Testis (tissue), 2 donors: ENCODE measurements at regions not wholly inside any gene's neighbourhood (a gene's known extent, or its start where the extent isn't known, plus 50 kb on each side); places are given as distances from the start of the nearest gene placed in this dataset.
"Not testable (repeated sequence)": the region's sequence is repeated elsewhere in the genome, so short reads cannot be mapped to it uniquely, and the experiment has no call there.

Source experiments
- DNase-seq: peaks from one replicate; pipeline ENCODE4 v3.0.0-alpha.2; 2019
- H3K27ac ChIP-seq, 2 donors: fragments of 200-600 bp; sonication (generic); one replicate each; pipeline ENCODE4 v1.5.1; 2019
- H3K27me3 ChIP-seq: fragments of 200-600 bp; sonication (generic); one replicate; pipeline ENCODE4 v1.5.1; 2019
- H3K36me3 ChIP-seq: fragments of 200-600 bp; sonication (generic); one replicate; pipeline ENCODE4 v1.5.1; 2017; ENCODE audit warnings: low read depth; ENCODE audit errors: missing control alignments
- H3K4me1 ChIP-seq: fragments of 200-600 bp; sonication (generic); one replicate; pipeline ENCODE4 v1.5.1; 2019
- H3K4me3 ChIP-seq, 2 donors: fragments of 200-600 bp; sonication (generic); one replicate each; pipeline ENCODE4 v1.5.1; 2017 to 2019
- H3K9me3 ChIP-seq: fragments of 200-600 bp; sonication (generic); one replicate; pipeline ENCODE4 v1.5.1; 2017
- POLR2A ChIP-seq: fragments of 450-650 bp; IDR thresholded peaks from one replicate; pipeline ENCODE4 v1.6.1; 2017; ENCODE audit warnings: antibody characterized with exemption, mild to moderate bottlenecking, moderate library complexity
- WGBS, 2 donors: methylation state at CpG; one replicate each; pipeline ENCODE4 v1.1.5; 2018; 5-methylcytosine and 5-hydroxymethylcytosine counted together
- intact Hi-C: fragments of 100-400 bp; cut with DNase I; formaldehyde crosslinking; loops from one replicate; pipeline ENCODE4 v1.15.1; 2023; ENCODE audit warnings: low total_unique reads
- TF ChIP-seq, protein P1 (sequence below), 3 experiments: fragments of 450-650 bp in 2 of 3; fragments of 200-600 bp in 1 of 3; sonication (generic) in 1 of 3; IDR thresholded peaks; one replicate each; pipeline ENCODE4 v1.5.1; 2016 to 2019; ENCODE audit warnings: antibody characterized with exemption in 3 of 3, mild to moderate bottlenecking in 2 of 3, moderate library complexity in 1 of 3

DNA sequence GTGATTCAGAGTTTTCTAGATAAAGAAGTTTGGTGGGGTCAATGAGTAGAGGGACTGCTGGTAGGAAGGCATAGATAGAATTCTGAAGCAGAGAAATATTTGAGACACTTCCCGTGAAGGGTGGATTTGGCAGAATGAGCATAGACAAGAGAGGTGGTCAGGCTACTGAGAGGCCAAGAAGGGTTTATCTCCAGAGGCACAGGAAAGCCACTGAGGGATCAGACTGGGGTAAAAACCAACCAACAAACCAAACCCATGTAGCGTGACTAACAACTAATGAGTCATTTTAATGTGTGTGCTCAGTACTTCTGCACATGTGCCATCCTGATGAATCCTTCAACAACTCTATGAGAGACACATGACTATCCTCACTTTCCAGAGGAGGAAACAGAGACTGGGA, 60.0 kb upstream of the SERP2 start:
- Histone ChIP-seq H3K4me1 (no peaks in the 10 kb centered on the region), H3K4me3 (no peak overlapping the region), H3K27ac (no peak overlapping the region), H3K9me3 (no peaks in the 10 kb centered on the region), H3K27me3 (no peaks in the 10 kb centered on the region), H3K36me3 (no peaks in the 10 kb centered on the region)
- TF ChIP-seq POLR2A = no peak
- TF ChIP-seq, protein P1, sequence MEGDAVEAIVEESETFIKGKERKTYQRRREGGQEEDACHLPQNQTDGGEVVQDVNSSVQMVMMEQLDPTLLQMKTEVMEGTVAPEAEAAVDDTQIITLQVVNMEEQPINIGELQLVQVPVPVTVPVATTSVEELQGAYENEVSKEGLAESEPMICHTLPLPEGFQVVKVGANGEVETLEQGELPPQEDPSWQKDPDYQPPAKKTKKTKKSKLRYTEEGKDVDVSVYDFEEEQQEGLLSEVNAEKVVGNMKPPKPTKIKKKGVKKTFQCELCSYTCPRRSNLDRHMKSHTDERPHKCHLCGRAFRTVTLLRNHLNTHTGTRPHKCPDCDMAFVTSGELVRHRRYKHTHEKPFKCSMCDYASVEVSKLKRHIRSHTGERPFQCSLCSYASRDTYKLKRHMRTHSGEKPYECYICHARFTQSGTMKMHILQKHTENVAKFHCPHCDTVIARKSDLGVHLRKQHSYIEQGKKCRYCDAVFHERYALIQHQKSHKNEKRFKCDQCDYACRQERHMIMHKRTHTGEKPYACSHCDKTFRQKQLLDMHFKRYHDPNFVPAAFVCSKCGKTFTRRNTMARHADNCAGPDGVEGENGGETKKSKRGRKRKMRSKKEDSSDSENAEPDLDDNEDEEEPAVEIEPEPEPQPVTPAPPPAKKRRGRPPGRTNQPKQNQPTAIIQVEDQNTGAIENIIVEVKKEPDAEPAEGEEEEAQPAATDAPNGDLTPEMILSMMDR (IDR thresholded peaks at IDR 0.05) = no peak
- WGBS, 2 donors = 84 to 89% methylated on average over 2 of the region's 2 CpGs
- intact Hi-C loops = no loop called here
- no peak for DNase-seq

DNA sequence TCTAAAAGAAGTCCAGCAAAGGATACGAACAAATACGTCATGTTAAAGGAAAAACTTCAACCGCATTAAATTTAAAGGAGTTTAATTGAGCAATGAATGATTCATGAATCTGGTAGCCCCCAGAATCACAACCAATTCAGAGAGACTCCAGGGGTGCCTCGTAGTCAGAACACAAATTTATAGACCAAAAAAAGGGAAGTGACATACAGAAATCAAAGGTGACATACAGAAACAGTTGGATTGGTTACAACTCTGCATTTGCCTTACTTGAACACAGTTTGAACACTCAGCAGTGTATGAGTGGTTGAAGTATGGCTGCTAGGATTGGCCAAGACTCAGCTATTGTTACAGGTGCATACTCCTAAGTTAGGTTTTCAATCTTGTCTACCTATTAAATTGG, 59.5 kb upstream of the SERP2 start:
- H3K4me1 ChIP-seq, H3K4me3 ChIP-seq, H3K36me3 ChIP-seq, H3K9me3 ChIP-seq, intact Hi-C loops, H3K27me3 ChIP-seq, H3K27ac ChIP-seq, DNase-seq: not testable (repeated sequence)
- WGBS, 2 donors = 91 to 92% methylated on average over 4 of the region's 4 CpGs

DNA sequence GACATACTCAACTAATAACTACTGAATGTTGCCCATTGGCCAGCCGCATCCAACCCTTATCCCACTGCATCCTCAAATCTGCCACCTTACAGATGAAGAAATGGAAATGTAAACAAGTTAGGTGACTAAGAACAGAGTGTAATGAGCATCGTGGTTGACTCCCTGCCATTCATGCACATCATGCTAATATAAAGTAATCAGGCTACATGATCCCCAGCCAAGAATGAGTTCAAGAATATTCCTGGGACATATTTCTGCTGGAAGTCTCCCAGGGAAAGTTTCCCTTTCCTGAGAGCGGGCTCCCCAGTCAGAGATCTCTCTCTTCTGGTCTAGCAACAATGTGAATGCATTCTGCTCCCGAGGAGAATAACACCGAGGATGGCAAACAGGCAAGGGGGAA, 55.9 kb upstream of the SERP2 start:
- Histone ChIP-seq H3K4me3 (no peak overlapping the region), H3K9me3 (no peaks in the 10 kb centered on the region), H3K4me1 (no peaks in the 10 kb centered on the region), H3K36me3 (no peaks in the 10 kb centered on the region), H3K27ac (no peak overlapping the region), H3K27me3 (no peaks in the 10 kb centered on the region)
- DNase-seq = no peak
- WGBS, 2 donors = 53 to 74% methylated on average over 5 of the region's 5 CpGs
- intact Hi-C loops = no loop called here
- no peak for TF ChIP-seq POLR2A

DNA sequence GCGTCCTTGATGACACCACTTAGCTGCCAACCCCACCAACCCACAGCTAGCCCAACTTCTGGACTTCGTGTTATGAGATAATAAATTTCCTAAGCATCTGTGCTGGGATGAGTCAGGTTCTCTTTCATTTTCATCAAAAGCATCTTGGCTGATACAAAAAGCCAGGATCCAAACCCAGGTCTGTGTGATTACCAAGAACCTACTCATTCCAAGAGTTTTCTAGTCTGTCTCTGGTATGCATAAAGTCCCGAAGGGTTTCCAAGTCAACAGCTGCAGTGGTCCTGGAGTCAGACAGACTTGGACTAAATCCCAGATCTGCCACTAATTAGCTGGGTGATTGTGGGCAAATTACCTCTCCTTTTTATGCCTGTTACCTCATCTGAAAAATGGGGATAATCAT, 55.5 kb upstream of the SERP2 start:
- no peak overlapping the region for H3K27ac ChIP-seq
- no peaks in the 10 kb centered on the region for H3K9me3 ChIP-seq
- H3K27me3 ChIP-seq = no peaks in the 10 kb centered on the region
- no peaks in the 10 kb centered on the region for H3K4me1 ChIP-seq
- no peak overlapping the region for H3K4me3 ChIP-seq
- 66 to 71% methylated on average over 3 of the region's 3 CpGs for WGBS, 2 donors
- intact Hi-C loops = no loop called here
- no peak for TF ChIP-seq POLR2A
- TF ChIP-seq, protein P1 (IDR thresholded peaks at IDR 0.05) = no peak
- DNase-seq = no peak
- H3K36me3 ChIP-seq = no peaks in the 10 kb centered on the region

DNA sequence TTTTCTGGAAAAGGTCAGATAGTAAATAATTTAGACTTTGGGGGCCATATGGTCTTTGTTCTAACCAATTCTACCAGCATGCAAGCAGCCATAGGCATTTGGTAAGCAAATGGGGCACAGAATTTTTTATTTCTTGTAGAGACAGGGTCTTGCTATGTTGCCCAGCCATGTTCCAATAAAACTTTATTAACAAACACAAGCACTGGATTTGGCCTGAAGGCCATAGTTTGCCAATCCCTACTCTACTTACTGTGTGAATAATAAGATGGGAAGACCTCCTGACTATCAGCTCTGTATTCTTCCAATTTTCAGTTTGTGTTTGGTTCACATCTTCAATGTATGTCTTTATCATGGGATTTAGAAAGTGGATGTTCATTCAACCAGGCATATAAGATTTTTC, 53.0 kb upstream of the SERP2 start:
- DNase-seq = no peak
- H3K4me3 ChIP-seq = no peak overlapping the region
- no peak overlapping the region for H3K27ac ChIP-seq
- H3K9me3 ChIP-seq = no peaks in the 10 kb centered on the region
- intact Hi-C loops = no loop called here
- H3K27me3 ChIP-seq = no peaks in the 10 kb centered on the region
- TF ChIP-seq, protein P1 (IDR thresholded peaks at IDR 0.05) = no peak
- no peak for TF ChIP-seq POLR2A
- H3K36me3 ChIP-seq = no peaks in the 10 kb centered on the region
- no peaks in the 10 kb centered on the region for H3K4me1 ChIP-seq

DNA sequence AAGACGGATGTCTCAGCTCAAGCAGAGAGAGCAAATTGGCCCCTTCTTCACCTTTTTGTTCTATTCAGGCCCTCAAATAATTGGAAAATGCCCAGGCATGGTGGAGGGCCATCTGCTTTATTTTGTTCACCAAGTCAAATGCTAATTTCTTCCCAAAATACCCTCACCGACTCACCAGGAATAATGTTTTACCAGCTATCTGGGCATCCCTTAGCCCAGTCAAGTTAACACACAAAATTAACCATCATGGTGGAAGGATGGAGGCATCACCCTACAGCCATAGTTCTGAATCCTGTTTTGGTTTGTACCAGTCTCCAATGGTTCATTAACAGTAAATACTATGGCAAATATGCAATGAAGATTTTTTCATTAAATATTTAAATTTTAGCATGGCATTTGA, 51.7 kb upstream of the SERP2 start:
- no peak overlapping the region for H3K4me3 ChIP-seq
- no peak for DNase-seq
- no peaks in the 10 kb centered on the region for H3K36me3 ChIP-seq
- intact Hi-C loops = no loop called here
- no peak overlapping the region for H3K27ac ChIP-seq
- no peaks in the 10 kb centered on the region for H3K27me3 ChIP-seq
- TF ChIP-seq, protein P1 (IDR thresholded peaks at IDR 0.05) = no peak
- TF ChIP-seq POLR2A = no peak
- no peaks in the 10 kb centered on the region for H3K9me3 ChIP-seq
- 91 to 93% methylated on average over 2 of the region's 2 CpGs for WGBS, 2 donors
- no peaks in the 10 kb centered on the region for H3K4me1 ChIP-seq
